OCI-LY7 (cell line): ENCODE measurements at regions not wholly inside any gene's neighbourhood (a gene's known extent, or its start where the extent isn't known, plus 50 kb on each side); places are given as distances from the start of the nearest gene placed in this dataset.

Experiments
- EZH2phosphoT487 ChIP-seq: fragments of 200-600 bp; sonication (generic); IDR thresholded peaks from 2 replicates; pipeline ENCODE4 v1.6.1; 2018; ENCODE audit warnings: low read depth, borderline replicate concordance, mild to moderate bottlenecking, mixed run types, antibody characterized with exemption, low read length, moderate library complexity, mixed read lengths
- TF ChIP-seq, protein P1 (sequence below): fragments of 200-600 bp; sonication (generic); conservative IDR thresholded peaks from 2 replicates; pipeline ENCODE4 v1.5.1; 2014; ENCODE audit warnings: mild to moderate bottlenecking, antibody characterized with exemption, low read length, moderate library complexity, mixed read lengths

DNA sequence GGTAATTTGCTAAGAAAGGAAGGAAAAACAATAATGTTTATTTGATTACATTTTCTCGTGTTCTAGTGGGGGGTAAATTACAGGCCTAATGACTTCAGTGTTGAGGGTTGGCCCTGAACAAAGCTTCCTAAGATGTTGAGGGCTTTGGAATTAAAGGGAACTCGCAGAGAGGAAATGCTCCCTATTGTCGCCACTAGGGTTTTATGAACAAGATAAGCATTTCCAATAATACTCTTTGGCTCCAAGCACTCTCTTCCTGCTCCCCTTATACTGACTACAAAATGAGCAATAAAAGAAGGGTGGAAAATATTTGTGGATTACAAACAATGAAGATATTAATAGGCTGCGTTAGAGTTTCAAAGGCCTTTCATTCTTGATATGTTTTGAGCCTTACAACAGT is 363.6 kb downstream of the HS3ST3B1 start:
- TF ChIP-seq, protein P1, sequence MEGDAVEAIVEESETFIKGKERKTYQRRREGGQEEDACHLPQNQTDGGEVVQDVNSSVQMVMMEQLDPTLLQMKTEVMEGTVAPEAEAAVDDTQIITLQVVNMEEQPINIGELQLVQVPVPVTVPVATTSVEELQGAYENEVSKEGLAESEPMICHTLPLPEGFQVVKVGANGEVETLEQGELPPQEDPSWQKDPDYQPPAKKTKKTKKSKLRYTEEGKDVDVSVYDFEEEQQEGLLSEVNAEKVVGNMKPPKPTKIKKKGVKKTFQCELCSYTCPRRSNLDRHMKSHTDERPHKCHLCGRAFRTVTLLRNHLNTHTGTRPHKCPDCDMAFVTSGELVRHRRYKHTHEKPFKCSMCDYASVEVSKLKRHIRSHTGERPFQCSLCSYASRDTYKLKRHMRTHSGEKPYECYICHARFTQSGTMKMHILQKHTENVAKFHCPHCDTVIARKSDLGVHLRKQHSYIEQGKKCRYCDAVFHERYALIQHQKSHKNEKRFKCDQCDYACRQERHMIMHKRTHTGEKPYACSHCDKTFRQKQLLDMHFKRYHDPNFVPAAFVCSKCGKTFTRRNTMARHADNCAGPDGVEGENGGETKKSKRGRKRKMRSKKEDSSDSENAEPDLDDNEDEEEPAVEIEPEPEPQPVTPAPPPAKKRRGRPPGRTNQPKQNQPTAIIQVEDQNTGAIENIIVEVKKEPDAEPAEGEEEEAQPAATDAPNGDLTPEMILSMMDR: 0 out of 2 replicates have a peak, but pooled peaks have one; percentile 22
- no peak for TF ChIP-seq EZH2phosphoT487
